Gastrocnemius medialis (tissue), 4 donors: ENCODE measurements at regions not wholly inside any gene's neighbourhood (a gene's known extent, or its start where the extent isn't known, plus 50 kb on each side); places are given as distances from the start of the nearest gene placed in this dataset.
"Not testable (repeated sequence)": the region's sequence is repeated elsewhere in the genome, so short reads cannot be mapped to it uniquely, and the experiment has no call there.

ENCODE experiments used
- ATAC-seq, 2 donors: fragments of 150-250 bp; one replicate each; pipeline ENCODE4 v1.9.1; 2016
- DNase-seq, 2 donors: peaks; one replicate each; pipeline ENCODE4 v3.0.0-alpha.2; 2019
- H3K27ac ChIP-seq, 4 donors: fragments of 200-600 bp; sonication (generic); 1 replicate in 1 of 4; 2 replicates in 3 of 4; pipeline ENCODE4 v1.5.1; 2016 to 2018; ENCODE audit warnings: mild to moderate bottlenecking in 2 of 4, moderate library complexity in 1 of 4
- H3K27me3 ChIP-seq, 3 donors: fragments of 200-600 bp; sonication (generic) in 2 of 3; 1 replicate in 1 of 3; 2 replicates in 2 of 3; pipeline versions ENCODE4 v1.5.1 to v1.6.0; 2016 to 2019; ENCODE audit warnings: mild to moderate bottlenecking in 1 of 3, moderate library complexity in 1 of 3
- H3K36me3 ChIP-seq, 2 donors: fragments of 200-600 bp; sonication (generic) in 1 of 2; one replicate each; pipeline ENCODE4 v1.5.1; 2017 to 2018
- H3K4me1 ChIP-seq, 2 donors: fragments of 200-600 bp; sonication (generic) in 1 of 2; one replicate each; pipeline ENCODE4 v1.5.1; 2016 to 2017; ENCODE audit warnings: mild to moderate bottlenecking in 2 of 2
- H3K4me3 ChIP-seq, 4 donors: fragments of 200-600 bp; sonication (generic) in 3 of 4; 1 replicate in 1 of 4; 2 replicates in 3 of 4; pipeline ENCODE4 v1.5.1; 2016 to 2019; ENCODE audit warnings: mild to moderate bottlenecking in 2 of 4
- H3K9me3 ChIP-seq, 3 donors: fragments of 200-600 bp; sonication (generic) in 2 of 3; 1 replicate in 1 of 3; 2 replicates in 2 of 3; pipeline ENCODE4 v1.5.1; 2016 to 2019
- CTCF ChIP-seq, 5 experiments: fragments of 450-650 bp in 3 of 5; fragments of 200-600 bp in 2 of 5; sonication (generic) in 2 of 5; IDR thresholded peaks in 4 of 5; conservative IDR thresholded peaks in 1 of 5; 1 replicate in 4 of 5; 2 replicates in 1 of 5; pipeline ENCODE4 v1.5.1; 2016 to 2019; ENCODE audit warnings: antibody characterized with exemption in 5 of 5, mild to moderate bottlenecking in 3 of 5, moderate library complexity in 3 of 5
- POLR2A ChIP-seq, 2 donors: fragments of 450-650 bp; IDR thresholded peaks; one replicate each; pipeline ENCODE4 v1.6.1; 2017; ENCODE audit warnings: antibody characterized with exemption in 2 of 2, mild to moderate bottlenecking in 2 of 2, moderate library complexity in 2 of 2
- in situ Hi-C, 4 donors: fragments of 200-750 bp; cut with MboI; loops; one replicate each; pipeline versions ENCODE4 v1.15.0 to v1.8.0; 2017; ENCODE audit warnings: low sequenced_read_pairs in 4 of 4
- intact Hi-C: fragments of 100-400 bp; cut with DNase I; formaldehyde crosslinking; loops from one replicate; pipeline ENCODE4 v1.15.1; 2023; ENCODE audit warnings: low total_unique reads

DNA sequence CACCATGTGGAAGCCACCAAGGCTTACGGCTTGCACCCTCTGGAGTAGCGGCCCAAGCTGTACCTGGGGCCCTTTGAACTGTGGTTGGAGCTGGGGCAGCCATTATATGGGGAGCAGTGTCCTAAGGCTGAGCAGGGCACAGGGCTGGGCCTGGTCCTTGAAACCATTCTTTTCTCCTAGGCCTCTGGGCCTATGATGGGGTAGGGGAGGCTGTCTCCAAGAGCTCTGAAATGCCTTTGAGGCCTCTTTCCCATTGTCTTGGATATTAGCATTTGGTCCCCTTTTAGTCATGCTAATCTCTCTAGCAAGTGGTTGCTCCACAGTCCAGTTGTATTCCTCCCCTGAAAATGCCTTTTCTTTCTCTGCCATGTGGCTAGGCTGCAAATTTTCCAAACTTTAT, 96.4 kb upstream of the ARX start:
- Histone ChIP-seq H3K4me3 (no peak overlapping the region), H3K27me3 (no peaks in the 10 kb centered on the region), H3K4me1 (no peaks in the 10 kb centered on the region), H3K27ac (no peak overlapping the region), H3K36me3 (no peaks in the 10 kb centered on the region), H3K9me3 (no peaks in the 10 kb centered on the region)
- DNase-seq (no peak), ATAC-seq (no peak)
- in situ Hi-C loops (no loop called here), intact Hi-C loops (no loop called here)
- no peak for TF ChIP-seq POLR2A (IDR thresholded peaks at IDR 0.05)
- no peak for TF ChIP-seq CTCF (IDR thresholded peaks at IDR 0.05 in 4 of 5, conservative IDR thresholded peaks at IDR 0.05 in 1 of 5)

- ATAC-seq: no peak
- Histone ChIP-seq H3K36me3 (no peaks in the 10 kb centered on the region), H3K4me1 (no peaks in the 10 kb centered on the region), H3K4me3 (no peak overlapping the region), H3K9me3 (no peaks in the 10 kb centered on the region), H3K27me3 (no peaks in the 10 kb centered on the region), H3K27ac (no peak overlapping the region)
- in situ Hi-C loops: no loop called here
- TF ChIP-seq CTCF (IDR thresholded peaks at IDR 0.05 in 4 of 5, conservative IDR thresholded peaks at IDR 0.05 in 1 of 5) (no peak), POLR2A (IDR thresholded peaks at IDR 0.05) (no peak)
- intact Hi-C loops: no loop called here
- no peak for DNase-seq
These were observed 92.7 kb upstream of the ARX start for GRCh38 chrX:25108481-25108880.

DNA sequence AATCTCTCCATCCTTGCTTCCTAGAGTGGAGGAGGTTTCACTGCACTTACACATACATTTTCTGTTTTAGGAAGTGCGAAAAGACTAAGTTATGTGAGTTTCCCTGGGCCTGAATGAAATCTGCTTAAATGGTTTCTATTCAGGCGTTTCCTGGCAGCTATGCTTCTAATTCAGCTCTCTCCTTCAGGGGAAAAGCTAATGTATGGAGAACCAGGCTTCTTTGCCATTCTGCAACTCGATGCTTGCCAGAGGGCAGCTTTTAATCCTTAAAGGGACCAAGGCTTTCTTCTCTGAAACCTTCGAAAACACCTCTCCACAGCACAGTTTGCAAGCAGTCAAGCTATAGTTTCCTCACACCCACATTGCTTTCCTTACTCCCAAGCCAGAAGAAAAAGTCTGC, 89.5 kb upstream of the ARX start:
- in situ Hi-C loops: no loop called here
- intact Hi-C loops: no loop called here
- TF ChIP-seq POLR2A (IDR thresholded peaks at IDR 0.05) (no peak), CTCF (IDR thresholded peaks at IDR 0.05 in 4 of 5, conservative IDR thresholded peaks at IDR 0.05 in 1 of 5) (no peak)
- no peaks in the 10 kb centered on the region for H3K27me3 ChIP-seq
- no peaks in the 10 kb centered on the region for H3K36me3 ChIP-seq
- no peaks in the 10 kb centered on the region for H3K9me3 ChIP-seq
- DNase-seq (no peak), ATAC-seq (no peak)
- H3K4me1 ChIP-seq: no peaks in the 10 kb centered on the region
- no peak overlapping the region for H3K4me3 ChIP-seq
- no peak overlapping the region for H3K27ac ChIP-seq

DNA sequence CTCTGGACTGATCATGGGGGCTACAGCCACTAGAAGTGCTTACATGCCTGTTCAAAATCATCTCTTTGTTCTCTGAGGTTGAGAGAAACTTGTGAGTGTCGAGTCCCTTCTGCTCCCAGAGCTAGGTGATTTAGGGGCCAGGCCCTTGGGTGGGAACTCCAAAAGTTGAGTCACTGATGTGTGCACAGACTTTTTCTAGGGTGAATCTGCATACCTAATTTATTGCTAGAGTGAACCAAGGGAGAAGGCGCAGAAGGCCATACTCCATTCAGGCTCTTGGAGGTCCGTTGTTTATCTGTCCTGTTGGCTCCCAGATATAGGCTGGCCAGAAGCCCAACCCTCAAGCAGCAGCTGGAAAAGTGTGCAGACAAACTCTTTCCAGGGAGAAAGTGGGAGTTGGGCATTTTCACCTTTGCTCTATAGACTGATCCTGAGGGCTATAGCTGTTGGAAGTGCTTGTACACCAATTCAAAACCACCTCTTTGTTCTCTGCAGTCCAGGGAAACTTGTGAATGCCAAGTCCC, 80.8 kb upstream of the ARX start:
- in situ Hi-C loops: no loop called here
- no peaks in the 10 kb centered on the region for H3K4me1 ChIP-seq
- H3K27me3 ChIP-seq: no peaks in the 10 kb centered on the region
- no peak overlapping the region for H3K4me3 ChIP-seq
- TF ChIP-seq POLR2A (IDR thresholded peaks at IDR 0.05) (no peak), CTCF (IDR thresholded peaks at IDR 0.05 in 4 of 5, conservative IDR thresholded peaks at IDR 0.05 in 1 of 5) (no peak)
- DNase-seq (no peak), ATAC-seq (no peak)
- intact Hi-C loops: no loop called here
- H3K27ac ChIP-seq: no peak overlapping the region
- H3K9me3 ChIP-seq: no peaks in the 10 kb centered on the region
- no peaks in the 10 kb centered on the region for H3K36me3 ChIP-seq

DNA sequence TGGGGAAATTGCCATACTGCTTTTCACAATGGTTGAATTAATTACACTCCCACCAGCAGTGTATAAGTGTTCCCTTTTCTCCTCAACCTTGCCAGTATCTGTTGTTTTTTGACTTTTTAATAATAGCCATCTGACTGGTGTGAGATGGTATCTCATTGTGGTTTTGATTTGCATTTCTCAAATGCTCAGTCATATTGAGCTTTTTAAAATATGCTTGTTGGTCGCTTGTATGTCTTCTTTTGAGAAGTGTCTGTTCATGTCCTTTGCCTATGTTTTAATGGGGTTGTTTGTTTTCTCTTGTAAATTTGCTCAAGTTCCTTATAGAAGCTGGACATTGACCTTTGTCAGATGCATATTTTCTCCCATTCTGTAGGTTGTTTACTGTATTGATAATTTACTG, 75.4 kb upstream of the ARX start:
- in situ Hi-C loops, H3K9me3 ChIP-seq, ATAC-seq, H3K36me3 ChIP-seq, H3K27me3 ChIP-seq, H3K4me3 ChIP-seq, H3K27ac ChIP-seq, intact Hi-C loops, DNase-seq, H3K4me1 ChIP-seq: not testable (repeated sequence)
